Neural progenitor cell (in vitro differentiated cells): ENCODE measurements at regions not wholly inside any gene's neighbourhood (a gene's known extent, or its start where the extent isn't known, plus 50 kb on each side); places are given as distances from the start of the nearest gene placed in this dataset.

Experiments
- EZH2 ChIP-seq: fragments of 200-600 bp; sonication (generic); IDR thresholded peaks from 2 replicates; pipeline ENCODE4 v1.6.1; 2017; ENCODE audit warnings: antibody characterized with exemption, mild to moderate bottlenecking, moderate library complexity
- TF ChIP-seq, protein P1 (sequence below): fragments of 200-600 bp; sonication (generic); IDR thresholded peaks from 2 replicates; pipeline ENCODE4 v1.5.1; 2017; ENCODE audit warnings: antibody characterized with exemption, mild to moderate bottlenecking

DNA sequence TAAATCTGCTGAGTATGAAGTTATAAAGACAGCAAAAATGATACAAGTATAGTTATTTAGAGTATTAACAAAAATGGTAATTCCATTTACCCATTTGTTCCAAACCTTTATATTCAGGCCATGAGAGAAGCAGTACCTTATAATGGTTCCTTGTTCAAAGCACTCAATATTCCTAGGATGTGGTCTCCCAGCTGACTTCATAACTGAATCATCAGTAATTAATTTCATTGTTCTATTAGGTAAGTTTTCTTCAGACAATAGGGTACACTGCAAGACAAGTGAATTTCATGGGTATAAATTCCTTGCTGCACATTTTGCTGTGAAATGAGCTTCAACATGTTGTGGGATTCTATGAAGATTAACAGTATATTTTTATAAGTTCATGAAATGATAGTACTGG lies 550.8 kb upstream of the ZEB2 start:
- TF ChIP-seq, protein P1, sequence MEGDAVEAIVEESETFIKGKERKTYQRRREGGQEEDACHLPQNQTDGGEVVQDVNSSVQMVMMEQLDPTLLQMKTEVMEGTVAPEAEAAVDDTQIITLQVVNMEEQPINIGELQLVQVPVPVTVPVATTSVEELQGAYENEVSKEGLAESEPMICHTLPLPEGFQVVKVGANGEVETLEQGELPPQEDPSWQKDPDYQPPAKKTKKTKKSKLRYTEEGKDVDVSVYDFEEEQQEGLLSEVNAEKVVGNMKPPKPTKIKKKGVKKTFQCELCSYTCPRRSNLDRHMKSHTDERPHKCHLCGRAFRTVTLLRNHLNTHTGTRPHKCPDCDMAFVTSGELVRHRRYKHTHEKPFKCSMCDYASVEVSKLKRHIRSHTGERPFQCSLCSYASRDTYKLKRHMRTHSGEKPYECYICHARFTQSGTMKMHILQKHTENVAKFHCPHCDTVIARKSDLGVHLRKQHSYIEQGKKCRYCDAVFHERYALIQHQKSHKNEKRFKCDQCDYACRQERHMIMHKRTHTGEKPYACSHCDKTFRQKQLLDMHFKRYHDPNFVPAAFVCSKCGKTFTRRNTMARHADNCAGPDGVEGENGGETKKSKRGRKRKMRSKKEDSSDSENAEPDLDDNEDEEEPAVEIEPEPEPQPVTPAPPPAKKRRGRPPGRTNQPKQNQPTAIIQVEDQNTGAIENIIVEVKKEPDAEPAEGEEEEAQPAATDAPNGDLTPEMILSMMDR = no peak
- no peak for TF ChIP-seq EZH2
